Upper lobe of left lung (tissue), 6 donors: ENCODE measurements at regions not wholly inside any gene's neighbourhood (a gene's known extent, or its start where the extent isn't known, plus 50 kb on each side); places are given as distances from the start of the nearest gene placed in this dataset.
A peak's percentile ranks its signal among the peaks of the same experiment; 100 is the strongest.

Source experiments
- ATAC-seq, 2 donors: fragments of 200-7000 bp; cut with Tn5 transposase; one replicate each; pipeline ENCODE4 v1.9.1; 2022; ENCODE audit warnings: mild to moderate bottlenecking in 2 of 2, moderate library complexity in 2 of 2; ENCODE audit not compliant: low FRiP score in 2 of 2
- DNase-seq, 2 donors: peaks; one replicate each; pipeline ENCODE4 v3.0.0-alpha.2; 2019 to 2020
- H3K27ac ChIP-seq, 4 donors: fragments of 200-600 bp; sonication (generic); one replicate each; pipeline ENCODE4 v1.5.1; 2016 to 2019
- H3K27me3 ChIP-seq, 4 donors: fragments of 200-600 bp; sonication (generic); one replicate each; pipeline ENCODE4 v1.5.1; 2017 to 2019
- H3K36me3 ChIP-seq, 4 donors: fragments of 200-600 bp; sonication (generic); one replicate each; pipeline ENCODE4 v1.5.1; 2016 to 2019
- H3K4me1 ChIP-seq, 4 donors: fragments of 200-600 bp; sonication (generic); one replicate each; pipeline ENCODE4 v1.5.1; 2018 to 2019
- H3K4me3 ChIP-seq, 4 donors: fragments of 200-600 bp; sonication (generic); one replicate each; pipeline ENCODE4 v1.5.1; 2017 to 2019; ENCODE audit warnings: mild to moderate bottlenecking in 2 of 4, moderate library complexity in 1 of 4
- H3K9me3 ChIP-seq, 4 donors: fragments of 200-600 bp; sonication (generic); one replicate each; pipeline ENCODE4 v1.5.1; 2018 to 2019
- CTCF ChIP-seq, 6 experiments: fragments of 450-650 bp in 4 of 6; fragments of 200-600 bp in 2 of 6; sonication (generic) in 2 of 6; IDR thresholded peaks; one replicate each; pipeline ENCODE4 v1.5.1; 2016 to 2019; ENCODE audit warnings: antibody characterized with exemption in 6 of 6
- EP300 ChIP-seq, 4 donors: sonication (generic); formaldehyde crosslinking; IDR thresholded peaks; one replicate each; pipeline ENCODE4 v1.5.1; 2017; ENCODE audit warnings: antibody characterized with exemption in 4 of 4, control low read depth in 2 of 4
- POLR2A ChIP-seq, 4 donors: fragments of 450-650 bp; IDR thresholded peaks; one replicate each; pipeline ENCODE4 v1.5.1; 2016 to 2017; ENCODE audit warnings: antibody characterized with exemption in 4 of 4, mild to moderate bottlenecking in 2 of 4
- POLR2AphosphoS5 ChIP-seq, 2 donors: sonication (generic); formaldehyde crosslinking; IDR thresholded peaks; one replicate each; pipeline ENCODE4 v1.5.1; 2017; ENCODE audit warnings: antibody characterized with exemption in 2 of 2
- WGBS, 2 donors: methylation state at CpG; one replicate each; pipeline ENCODE4 v1.1.5; 2017 to 2018; 5-methylcytosine and 5-hydroxymethylcytosine counted together
- donor health status: DM: no; HTN: no; CAD: no; lungs with moderate emphysema.
- donor health status: DM: no; HTN: yes; CAD: no; lungs with severe emphysema.

- DNase-seq (no peak), ATAC-seq (no peak)
- TF ChIP-seq CTCF (IDR thresholded peaks at IDR 0.05) (no peak), POLR2AphosphoS5 (IDR thresholded peaks at IDR 0.05) (no peak), POLR2A (IDR thresholded peaks at IDR 0.05) (no peak), EP300 (IDR thresholded peaks at IDR 0.05) (no peak)
- H3K4me3 ChIP-seq: no peak overlapping the region
- H3K36me3 ChIP-seq: no peaks in the 10 kb centered on the region
- H3K4me1 ChIP-seq: no peaks in the 10 kb centered on the region
- no peak overlapping the region for H3K27ac ChIP-seq
- WGBS, 2 donors: 78 to 82% methylated on average over 3 to 4 of the region's 4 CpGs
- no peaks in the 10 kb centered on the region for H3K9me3 ChIP-seq
- H3K27me3 ChIP-seq: no peaks in the 10 kb centered on the region
Observed at GRCh38 chr13:105278943-105279381, 1256.5 kb downstream of the EFNB2 start.

- TF ChIP-seq POLR2AphosphoS5 (IDR thresholded peaks at IDR 0.05) (no peak), CTCF (IDR thresholded peaks at IDR 0.05) (no peak), EP300 (IDR thresholded peaks at IDR 0.05) (no peak), POLR2A (IDR thresholded peaks at IDR 0.05) (no peak)
- Histone ChIP-seq H3K36me3 (no peaks in the 10 kb centered on the region), H3K27ac (no peak overlapping the region), H3K9me3 (no peaks in the 10 kb centered on the region), H3K4me1 (no peaks in the 10 kb centered on the region), H3K27me3 (no peaks in the 10 kb centered on the region), H3K4me3 (no peak overlapping the region)
- no peak for DNase-seq
- 60 to 80% methylated on average over 3 of the region's 3 CpGs for WGBS, 2 donors
- ATAC-seq: no peak
Observed at GRCh38 chr13:105276571-105276970, 1258.9 kb downstream of the EFNB2 start.

DNA sequence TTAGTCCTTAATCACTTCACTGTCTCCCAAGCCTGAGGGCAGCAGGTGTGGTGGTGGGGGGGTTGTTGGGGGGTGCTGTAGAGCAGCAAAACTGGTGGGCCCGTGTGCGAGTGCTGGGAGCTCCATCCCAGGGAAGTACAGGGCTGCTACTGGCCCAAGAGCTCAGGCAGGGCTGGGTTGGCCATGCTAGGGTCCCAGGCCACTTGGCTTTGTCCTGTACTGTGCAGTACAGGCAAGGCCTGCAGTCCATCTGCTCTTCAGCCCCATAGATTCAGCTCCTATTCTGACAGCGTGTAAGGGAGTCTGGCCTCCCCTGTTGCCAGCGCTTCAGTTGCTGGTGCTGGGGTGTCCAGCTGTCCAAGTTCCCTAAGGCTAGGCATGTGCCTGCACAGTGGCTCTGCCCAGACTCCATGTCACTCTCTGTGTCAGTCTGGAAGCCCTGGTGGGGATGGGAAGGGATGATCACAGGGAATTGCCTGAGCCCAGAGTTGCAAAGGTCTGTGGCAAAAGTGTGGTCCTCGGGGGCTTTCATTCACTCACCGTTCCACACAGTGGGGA, 1261.7 kb downstream of the EFNB2 start:
- Histone ChIP-seq H3K9me3 (no peaks in the 10 kb centered on the region), H3K4me1 (no peaks in the 10 kb centered on the region), H3K36me3 (no peaks in the 10 kb centered on the region), H3K4me3 (no peak overlapping the region), H3K27ac (no peak overlapping the region), H3K27me3 (no peaks in the 10 kb centered on the region)
- no peak for TF ChIP-seq EP300 (IDR thresholded peaks at IDR 0.05)
- TF ChIP-seq POLR2A (IDR thresholded peaks at IDR 0.05): no peak
- TF ChIP-seq CTCF (IDR thresholded peaks at IDR 0.05): no peak
- no peak for TF ChIP-seq POLR2AphosphoS5 (IDR thresholded peaks at IDR 0.05)
- WGBS, 2 donors: 94 to 96% methylated on average over 6 of the region's 6 CpGs
- ATAC-seq (peak; percentile 36 to 38), DNase-seq (no peak)

- Histone ChIP-seq H3K4me3 (no peak overlapping the region), H3K4me1 (no peaks in the 10 kb centered on the region), H3K9me3 (no peaks in the 10 kb centered on the region), H3K27ac (no peak overlapping the region), H3K27me3 (no peaks in the 10 kb centered on the region), H3K36me3 (no peaks in the 10 kb centered on the region)
- DNase-seq: peak in 1 of 2 donors; percentile 23
- TF ChIP-seq EP300 (IDR thresholded peaks at IDR 0.05) (no peak), CTCF (IDR thresholded peaks at IDR 0.05) (no peak), POLR2A (IDR thresholded peaks at IDR 0.05) (no peak), POLR2AphosphoS5 (IDR thresholded peaks at IDR 0.05) (no peak)
- WGBS, 2 donors: 71 to 73% methylated on average over 10 to 13 of the region's 13 CpGs
- ATAC-seq: peak; percentile 61 to 73
Observed at GRCh38 chr13:105272660-105273631, 1262.5 kb downstream of the EFNB2 start.
